ENCODE measurements at regions not wholly inside any gene's neighbourhood (a gene's known extent, or its start where the extent isn't known, plus 50 kb on each side); places are given as distances from the start of the nearest gene placed in this dataset.
A peak's percentile ranks its signal among the peaks of the same experiment; 100 is the strongest.
"Not testable (repeated sequence)": the region's sequence is repeated elsewhere in the genome, so short reads cannot be mapped to it uniquely, and the experiment has no call there.

DNA sequence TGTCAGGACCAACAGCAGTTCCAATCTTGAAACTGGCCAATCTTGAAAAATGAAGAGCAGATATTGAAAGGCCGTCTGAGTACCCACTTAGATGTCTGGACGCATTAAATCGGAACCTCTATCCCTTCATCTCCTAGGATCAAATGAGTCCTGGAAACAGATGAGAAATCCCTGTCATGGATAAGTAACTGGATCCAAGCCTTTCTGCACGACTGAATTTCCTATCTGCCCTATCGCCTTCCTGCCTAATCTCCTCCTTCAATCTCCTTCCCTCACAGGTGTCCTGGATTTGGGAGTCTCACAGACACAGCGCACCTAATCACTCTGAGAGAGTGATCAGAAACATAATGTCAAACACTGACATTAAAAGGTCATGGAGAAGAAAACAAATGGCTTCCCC is 245.2 kb upstream of the PRSS58 start:
- H3K4me3 ChIP-seq (ENCODE audit: low read depth, low read length): no peak overlapping the region
- TF ChIP-seq, protein P1, sequence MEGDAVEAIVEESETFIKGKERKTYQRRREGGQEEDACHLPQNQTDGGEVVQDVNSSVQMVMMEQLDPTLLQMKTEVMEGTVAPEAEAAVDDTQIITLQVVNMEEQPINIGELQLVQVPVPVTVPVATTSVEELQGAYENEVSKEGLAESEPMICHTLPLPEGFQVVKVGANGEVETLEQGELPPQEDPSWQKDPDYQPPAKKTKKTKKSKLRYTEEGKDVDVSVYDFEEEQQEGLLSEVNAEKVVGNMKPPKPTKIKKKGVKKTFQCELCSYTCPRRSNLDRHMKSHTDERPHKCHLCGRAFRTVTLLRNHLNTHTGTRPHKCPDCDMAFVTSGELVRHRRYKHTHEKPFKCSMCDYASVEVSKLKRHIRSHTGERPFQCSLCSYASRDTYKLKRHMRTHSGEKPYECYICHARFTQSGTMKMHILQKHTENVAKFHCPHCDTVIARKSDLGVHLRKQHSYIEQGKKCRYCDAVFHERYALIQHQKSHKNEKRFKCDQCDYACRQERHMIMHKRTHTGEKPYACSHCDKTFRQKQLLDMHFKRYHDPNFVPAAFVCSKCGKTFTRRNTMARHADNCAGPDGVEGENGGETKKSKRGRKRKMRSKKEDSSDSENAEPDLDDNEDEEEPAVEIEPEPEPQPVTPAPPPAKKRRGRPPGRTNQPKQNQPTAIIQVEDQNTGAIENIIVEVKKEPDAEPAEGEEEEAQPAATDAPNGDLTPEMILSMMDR (IDR thresholded peaks at IDR 0.05; ENCODE audit: low read depth, low read length): no peak

- no peak overlapping the region for H3K4me3 ChIP-seq (ENCODE audit: low read depth, low read length)
- TF ChIP-seq, protein P1 (IDR thresholded peaks at IDR 0.05; ENCODE audit: low read depth, low read length): no peak
Measured at GRCh38 chr7:142501434-142501833, 243.6 kb upstream of the PRSS58 start.

DNA sequence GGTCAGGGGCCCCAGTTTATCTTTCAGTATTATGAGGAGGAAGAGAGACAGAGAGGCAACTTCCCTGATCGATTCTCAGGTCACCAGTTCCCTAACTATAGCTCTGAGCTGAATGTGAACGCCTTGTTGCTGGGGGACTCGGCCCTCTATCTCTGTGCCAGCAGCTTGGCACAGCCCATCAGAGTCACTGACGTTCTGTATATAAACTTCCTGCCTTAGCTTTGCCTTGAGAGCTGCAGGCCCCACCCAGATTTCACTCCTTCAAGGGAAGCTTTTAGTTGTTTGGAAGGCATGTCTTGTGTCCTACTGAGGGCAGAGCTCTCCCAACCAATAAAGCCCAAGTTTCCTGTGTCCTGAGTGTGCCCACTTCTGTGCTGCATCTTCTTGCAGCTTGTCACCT is 242.5 kb upstream of the PRSS58 start:
- TF ChIP-seq, protein P1 (IDR thresholded peaks at IDR 0.05; ENCODE audit: low read depth, low read length): no peak
- H3K4me3 ChIP-seq (ENCODE audit: low read depth, low read length): no peak overlapping the region

- TF ChIP-seq, protein P1 (IDR thresholded peaks at IDR 0.05; ENCODE audit: low read depth, low read length): no peak
- H3K4me3 ChIP-seq (ENCODE audit: low read depth, low read length): no peak overlapping the region
Measured at GRCh38 chr7:142499635-142500034, 241.8 kb upstream of the PRSS58 start.

- TF ChIP-seq, protein P1 (IDR thresholded peaks at IDR 0.05; ENCODE audit: low read depth, low read length): no peak
- no peak overlapping the region for H3K4me3 ChIP-seq (ENCODE audit: low read depth, low read length)
Measured at GRCh38 chr7:142498364-142498763, 240.5 kb upstream of the PRSS58 start.

- TF ChIP-seq, protein P1 (IDR thresholded peaks at IDR 0.05; ENCODE audit: low read depth, low read length): peak; percentile 73
- no peak overlapping the region for H3K4me3 ChIP-seq (ENCODE audit: low read depth, low read length)
Measured at GRCh38 chr7:142496545-142496991, 238.7 kb upstream of the PRSS58 start.

DNA sequence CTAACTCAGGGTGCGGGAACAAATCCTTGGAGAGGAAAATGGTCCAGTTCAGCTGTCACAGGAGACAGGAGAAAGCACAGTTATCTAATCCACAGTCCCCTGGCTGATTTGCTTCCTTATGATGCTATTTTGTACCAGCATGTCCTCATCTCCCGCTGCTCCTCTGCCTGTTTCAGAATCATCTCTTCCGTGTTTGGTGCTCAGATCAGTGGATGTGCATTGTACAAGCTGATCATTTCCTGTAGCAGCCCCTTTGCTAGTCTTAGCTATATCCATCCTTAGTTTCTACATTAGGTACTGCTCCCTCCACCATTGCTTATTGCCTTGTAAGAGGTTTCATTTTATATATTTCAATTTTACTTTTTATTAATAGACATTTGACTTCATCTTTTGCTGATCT is 238.0 kb upstream of the PRSS58 start:
- H3K4me3 ChIP-seq (ENCODE audit: low read depth, low read length): not testable (repeated sequence)

DNA sequence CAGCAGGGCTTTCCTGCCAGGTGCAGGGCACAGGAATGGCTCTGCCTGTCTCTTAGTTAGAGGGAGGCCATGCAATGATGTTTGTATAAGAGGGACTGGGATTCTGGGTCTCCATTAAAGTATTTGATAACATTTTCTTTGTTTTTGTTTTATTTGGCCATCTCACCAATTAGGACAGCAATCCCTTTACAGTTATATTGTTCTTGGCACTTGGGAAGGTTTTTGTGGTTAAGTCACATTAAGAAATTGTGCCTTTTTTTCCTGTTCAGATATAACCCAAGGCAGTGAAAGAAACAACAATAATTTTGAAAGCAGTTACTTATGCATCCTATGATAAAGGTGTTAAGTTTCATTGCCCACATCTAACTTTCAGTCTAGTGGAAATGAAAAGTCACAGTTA is 237.4 kb upstream of the PRSS58 start:
- not testable (repeated sequence) for H3K4me3 ChIP-seq (ENCODE audit: low read depth, low read length)
